Left kidney (tissue), 1 donor: ENCODE measurements at regions not wholly inside any gene's neighbourhood (a gene's known extent, or its start where the extent isn't known, plus 50 kb on each side); places are given as distances from the start of the nearest gene placed in this dataset.
A peak's percentile ranks its signal among the peaks of the same experiment; 100 is the strongest.
"Not testable (repeated sequence)": the region's sequence is repeated elsewhere in the genome, so short reads cannot be mapped to it uniquely, and the experiment has no call there.

Experiments
- DNase-seq: peaks from one replicate; pipeline ENCODE4 v3.0.0-alpha.2; 2013

- no peak for DNase-seq
These were observed 80.0 kb downstream of the SHOX2 start for GRCh38 chr3:158026236-158026635.

GRCh38 chr3:158019897-158020296 lies 86.3 kb downstream of the SHOX2 start:
- not testable (repeated sequence) for DNase-seq

GRCh38 chr3:158018462-158018861 lies 87.8 kb downstream of the SHOX2 start:
- DNase-seq = no peak

DNA sequence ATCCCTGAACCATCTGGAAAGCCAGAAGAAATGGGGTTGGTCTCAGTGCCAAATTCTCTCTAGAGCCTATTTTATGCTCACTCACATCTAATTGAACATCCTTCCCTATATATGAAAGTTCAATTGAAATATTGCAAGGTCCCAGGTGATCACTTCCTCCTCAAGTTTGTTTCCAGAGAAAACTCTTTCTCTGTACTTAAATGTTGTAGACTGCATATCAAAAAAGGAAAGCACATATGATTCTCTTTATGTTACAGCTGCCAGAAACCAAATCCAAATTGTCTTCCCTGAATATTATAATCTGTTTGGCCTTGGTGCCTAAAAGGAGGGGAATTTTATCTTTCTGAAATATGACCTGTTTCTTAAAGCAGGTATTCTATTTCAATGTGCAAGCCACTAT lies 93.3 kb downstream of the SHOX2 start:
- no peak for DNase-seq

- DNase-seq = no peak
These were observed 100.7 kb downstream of the SHOX2 start for GRCh38 chr3:158005391-158006100.

- DNase-seq = no peak
These were observed 107.0 kb downstream of the SHOX2 start for GRCh38 chr3:157999246-157999645.

DNA sequence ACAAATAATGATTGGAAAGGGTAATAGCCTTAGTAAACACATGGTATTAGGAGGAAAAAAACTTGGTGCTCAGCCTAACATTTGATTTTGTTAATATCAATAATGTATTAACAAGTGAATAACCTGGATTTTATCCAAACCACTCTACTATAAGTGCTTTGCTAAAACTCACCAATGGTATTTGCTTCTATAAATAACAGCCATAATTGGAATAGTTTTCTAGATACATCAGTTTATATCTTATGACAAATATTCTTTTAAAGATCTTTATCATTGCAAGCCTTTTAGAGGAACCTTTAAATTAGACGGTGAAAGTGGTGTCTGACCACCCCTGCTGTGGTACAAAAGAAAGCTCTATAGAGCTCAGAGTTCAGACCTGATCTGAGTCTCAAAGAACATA lies 123.9 kb downstream of the SHOX2 start:
- no peak for DNase-seq

DNA sequence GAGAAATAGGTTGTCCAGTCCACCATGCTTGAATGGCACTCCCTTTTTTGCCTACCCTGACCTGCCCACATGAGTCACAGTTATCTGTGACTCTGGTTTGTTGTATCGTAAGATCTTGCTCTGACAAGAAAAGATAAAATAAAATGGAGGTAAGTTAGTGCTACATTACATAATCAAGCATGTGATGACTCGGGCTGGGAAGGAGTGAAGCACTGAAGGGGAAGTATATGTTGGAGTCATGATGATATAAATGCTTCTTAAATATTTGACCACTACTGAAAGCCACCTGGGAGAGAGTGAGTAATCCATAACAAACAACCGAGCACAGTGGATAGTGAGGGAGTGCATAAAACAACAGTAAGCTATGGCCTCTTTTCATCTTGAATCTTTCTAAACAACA lies 124.4 kb downstream of the SHOX2 start:
- no peak for DNase-seq

GRCh38 chr3:157979022-157979421 lies 127.2 kb downstream of the SHOX2 start:
- DNase-seq = no peak

- no peak for DNase-seq
These were observed 144.6 kb downstream of the SHOX2 start for GRCh38 chr3:157961665-157962064.

DNA sequence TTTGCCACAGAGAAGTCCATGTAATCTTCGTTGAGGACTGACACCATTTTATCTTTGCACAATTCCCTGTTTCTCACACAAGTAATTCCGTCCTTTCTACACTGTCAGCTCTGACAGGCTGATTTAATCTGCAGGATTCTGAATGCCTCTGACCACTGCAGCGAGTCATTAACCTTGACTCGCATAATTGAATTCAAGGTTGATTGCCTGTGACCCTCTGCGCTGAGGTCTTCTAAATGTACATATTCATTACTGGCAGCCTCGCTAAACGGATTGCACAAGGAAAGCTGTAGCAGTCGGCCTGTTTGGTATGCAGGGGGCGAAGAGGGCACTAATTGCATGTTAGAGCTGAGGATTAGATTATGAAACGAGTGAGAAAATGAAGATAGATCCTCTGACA lies 147.8 kb downstream of the SHOX2 start:
- DNase-seq = peak; percentile 68

DNA sequence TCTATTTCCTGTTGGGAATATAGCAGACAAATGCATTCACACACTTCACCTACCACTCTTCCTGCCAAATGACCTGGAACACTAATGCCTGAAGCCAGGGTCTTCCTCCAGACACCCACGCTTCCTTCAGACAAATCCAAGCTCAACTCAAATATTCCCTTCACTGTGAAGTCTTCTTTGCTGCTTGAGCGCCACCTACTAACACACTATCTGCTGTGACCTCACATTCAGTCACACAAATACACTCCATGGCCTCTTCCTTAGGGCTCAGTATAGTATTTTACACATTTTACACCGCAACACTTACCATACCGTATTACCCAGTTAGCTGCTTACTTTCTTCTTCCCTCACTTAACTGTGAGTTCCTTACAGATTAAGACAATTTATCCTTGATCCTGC lies 149.4 kb downstream of the SHOX2 start:
- DNase-seq = no peak

- no peak for DNase-seq
These were observed 150.0 kb downstream of the SHOX2 start for GRCh38 chr3:157956176-157956575.

DNA sequence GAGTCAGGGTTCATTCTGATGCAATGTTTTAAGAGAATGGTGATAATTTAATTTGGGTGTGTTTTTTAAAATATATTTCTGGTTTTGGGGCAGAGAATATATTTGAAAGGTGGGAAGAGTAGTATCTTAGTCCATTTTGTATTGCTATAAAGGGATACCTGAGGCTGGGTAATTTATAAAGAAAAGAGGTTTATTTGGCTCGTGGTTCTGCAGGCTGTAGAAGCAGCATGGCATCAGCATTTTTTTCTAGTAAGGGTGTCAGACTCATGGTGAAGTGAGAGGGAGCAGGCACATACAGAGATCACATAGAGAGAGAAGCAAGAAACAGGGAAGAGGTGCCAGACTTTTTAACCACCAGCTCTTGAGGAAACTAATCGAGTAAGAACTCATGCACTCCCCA lies 152.7 kb downstream of the SHOX2 start:
- no peak for DNase-seq

- DNase-seq = no peak
These were observed 157.4 kb downstream of the SHOX2 start for GRCh38 chr3:157948605-157949383.

DNA sequence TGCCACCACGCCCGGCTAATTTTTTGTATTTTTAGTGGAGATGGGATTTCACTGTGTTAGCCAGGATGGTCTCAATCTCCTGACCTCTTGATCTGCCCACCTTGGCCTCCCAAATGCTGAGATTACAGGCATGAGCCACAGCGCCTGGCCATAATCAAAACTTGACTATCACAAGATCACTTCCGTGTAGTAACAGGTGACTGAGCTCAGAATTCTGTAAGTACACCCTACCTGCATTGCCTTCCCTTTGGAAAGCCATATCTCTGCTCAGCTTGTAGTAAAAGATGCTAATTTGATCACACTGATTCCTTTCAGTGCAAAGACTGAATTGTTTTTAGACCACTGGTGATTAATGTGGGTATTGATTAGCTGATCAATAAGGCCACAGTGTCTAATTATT lies 167.1 kb downstream of the SHOX2 start:
- no peak for DNase-seq

DNA sequence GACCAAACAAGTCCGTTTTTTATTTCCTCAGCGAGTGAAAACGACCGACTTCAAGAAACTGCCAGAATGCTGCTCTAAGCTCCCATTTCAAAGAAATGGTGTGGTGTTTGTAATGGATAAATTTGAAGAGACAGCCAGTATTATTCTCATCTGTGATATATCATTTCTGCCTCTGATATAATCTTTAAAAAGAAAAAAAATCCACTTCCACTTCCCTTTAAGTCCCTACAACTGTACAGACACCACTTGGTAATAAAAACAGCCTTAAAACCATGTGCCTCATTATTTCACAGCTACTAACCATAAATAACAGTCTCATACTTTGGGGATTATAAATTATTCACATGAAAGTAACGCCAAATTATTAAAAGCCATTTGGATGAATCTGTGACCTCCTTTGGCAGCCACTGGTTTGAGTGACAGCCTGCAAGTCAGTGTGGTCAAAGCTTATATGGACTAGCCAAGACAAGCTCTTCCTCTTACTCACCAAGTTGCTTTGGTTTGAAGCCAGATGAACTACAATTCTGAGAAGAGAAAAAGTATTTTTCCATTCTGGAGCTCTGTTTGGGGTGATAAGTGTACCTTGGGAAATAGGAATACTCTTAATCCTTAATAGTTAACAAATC lies 168.0 kb downstream of the SHOX2 start:
- no peak for DNase-seq

GRCh38 chr3:157931517-157931916 lies 174.7 kb downstream of the SHOX2 start:
- DNase-seq = no peak

DNA sequence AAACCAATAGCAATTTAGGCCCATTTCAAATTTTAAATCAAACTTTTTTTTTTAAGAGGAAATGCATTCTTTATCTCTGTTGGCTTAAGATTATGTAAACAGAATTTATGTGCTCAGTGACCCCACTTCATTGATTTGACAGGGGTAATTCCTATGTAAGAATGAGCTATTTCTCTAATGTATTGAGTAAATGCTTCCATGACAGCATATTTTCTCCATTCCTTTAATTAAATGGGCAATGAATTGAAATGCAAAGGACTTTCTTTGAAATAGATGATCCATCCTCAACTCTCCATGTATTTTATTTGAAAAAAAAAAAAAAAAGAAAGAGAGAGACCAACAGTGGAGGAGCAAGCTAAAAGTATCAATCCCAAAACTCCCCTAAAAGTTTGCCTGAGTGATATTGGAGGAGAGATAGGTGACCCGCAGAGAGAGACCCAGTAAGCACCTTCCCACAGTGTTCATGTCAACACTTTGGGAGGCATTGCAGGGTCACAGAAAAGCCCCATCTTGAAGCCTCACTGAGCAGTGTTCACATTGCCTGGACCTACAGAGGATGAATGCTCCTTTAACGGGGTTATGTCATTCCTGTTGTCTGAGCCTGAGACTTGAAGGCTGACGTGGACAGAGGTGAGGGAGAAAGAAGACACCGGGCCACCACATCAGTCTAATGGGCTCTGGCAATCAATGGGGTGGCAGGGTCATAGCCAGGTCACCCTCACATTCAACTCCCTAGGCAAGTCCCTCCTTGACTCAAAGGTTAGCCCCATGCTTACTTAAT lies 176.0 kb downstream of the SHOX2 start:
- DNase-seq = no peak

GRCh38 chr3:157926822-157927221 lies 179.4 kb downstream of the SHOX2 start:
- DNase-seq = no peak

DNA sequence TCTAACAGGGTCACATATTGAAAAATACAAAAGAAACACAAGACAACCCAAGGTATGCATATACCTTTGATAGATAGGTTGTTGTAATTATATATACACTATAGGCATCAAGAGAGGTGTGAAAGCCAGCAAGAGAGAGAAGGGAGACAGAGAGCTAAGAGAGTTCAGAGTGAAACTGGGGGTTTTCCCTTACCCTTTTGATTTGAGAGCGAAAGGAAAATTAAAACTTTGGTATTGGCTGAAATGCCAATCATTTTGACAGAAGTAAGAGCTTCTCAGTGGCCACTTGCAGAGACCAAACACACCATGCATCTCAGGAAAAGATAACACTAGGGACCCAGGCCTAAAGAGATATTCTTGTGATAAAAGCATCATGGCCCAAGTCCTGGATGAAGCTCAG lies 183.6 kb downstream of the SHOX2 start:
- no peak for DNase-seq

DNA sequence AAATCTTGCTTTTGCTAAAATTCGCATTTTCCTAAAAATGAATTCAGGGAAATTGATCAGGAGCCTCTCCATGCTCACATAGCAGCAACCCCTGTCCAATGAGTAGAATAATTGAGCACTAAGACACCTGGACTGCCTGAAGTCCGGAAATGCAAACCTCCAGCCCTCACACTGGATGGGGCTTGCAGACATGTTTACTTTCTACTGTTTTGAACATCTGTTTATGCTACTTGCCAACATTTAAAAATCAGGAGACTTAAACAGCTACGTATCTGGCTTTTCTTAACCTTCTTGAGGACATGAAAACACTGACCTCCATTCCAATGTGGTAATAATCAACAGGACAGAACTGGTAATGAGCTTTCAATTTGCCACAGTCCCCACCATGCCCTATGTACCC lies 184.4 kb downstream of the SHOX2 start:
- DNase-seq = no peak
